PC-9 (cell line): ENCODE measurements at regions not wholly inside any gene's neighbourhood (a gene's known extent, or its start where the extent isn't known, plus 50 kb on each side); places are given as distances from the start of the nearest gene placed in this dataset.

Source experiments
- BruUV-seq: library from RNA; stranded (reverse); fragments of 400-500 nt; replicated peaks from 2 replicates; lab custom pipeline; 2021; lab: Mats Ljungman, UMichigan
- CTCF ChIA-PET: fragments of 300-600 bp; sonication (Branson Sonifier 250); formaldehyde crosslinking; loops from one replicate; lab custom pipeline; 2022; ENCODE audit warnings: antibody characterized with exemption; lab: Charles Lee
- POLR2A ChIA-PET: fragments of 300-600 bp; sonication (Branson Sonifier 250); formaldehyde crosslinking; loops from one replicate; lab custom pipeline; 2022; ENCODE audit warnings: antibody characterized with exemption; ENCODE audit not compliant: unreplicated experiment; lab: Charles Lee
- DNase-seq, 2 experiments: peaks; one replicate each; pipeline versions ENCODE4 v3.0.0 to v3.0.0-alpha.2; 2015 to 2022; ENCODE audit warnings: mixed read lengths in 1 of 2
- H2AFZ ChIP-seq: fragments of 200-600 bp; sonication (generic); 2 replicates; pipeline ENCODE4 v1.8.1; 2017; ENCODE audit warnings: antibody characterized with exemption
- H3F3A ChIP-seq: fragments of 200-600 bp; sonication (generic); 2 replicates; pipeline ENCODE4 v1.8.1; 2017; ENCODE audit warnings: antibody characterized with exemption, mild to moderate bottlenecking, low read depth; ENCODE audit not compliant: insufficient read depth
- H3K27ac ChIP-seq: fragments of 200-600 bp; sonication (generic); 2 replicates; pipeline ENCODE4 v1.6.1; 2016; ENCODE audit warnings: mixed run types
- H3K27me3 ChIP-seq: fragments of 200-600 bp; sonication (generic); 2 replicates; pipeline ENCODE4 v1.6.1; 2016; ENCODE audit warnings: low read depth, mixed run types; ENCODE audit not compliant: insufficient read depth
- H3K36me3 ChIP-seq: fragments of 200-600 bp; sonication (generic); 2 replicates; pipeline ENCODE4 v1.6.1; 2016; ENCODE audit warnings: low read depth, mixed run types
- H3K4me1 ChIP-seq: fragments of 200-600 bp; sonication (generic); replicated peaks from 2 replicates; pipeline ENCODE4 v1.6.1; 2016; ENCODE audit warnings: mixed run types; ENCODE audit not compliant: insufficient read depth
- H3K4me2 ChIP-seq: fragments of 200-600 bp; sonication (generic); 2 replicates; pipeline ENCODE4 v1.6.1; 2017; ENCODE audit warnings: mixed run types
- H3K4me3 ChIP-seq: fragments of 200-600 bp; sonication (generic); 2 replicates; pipeline ENCODE4 v1.6.1; 2016; ENCODE audit warnings: mixed run types
- H3K79me2 ChIP-seq: fragments of 200-600 bp; sonication (generic); 2 replicates; pipeline ENCODE4 v1.6.1; 2017; ENCODE audit warnings: low read depth, mixed run types
- H3K9me2 ChIP-seq: fragments of 200-600 bp; sonication (generic); 2 replicates; pipeline ENCODE4 v1.8.1; 2017; ENCODE audit warnings: mild to moderate bottlenecking; ENCODE audit not compliant: insufficient read depth
- H3K9me3 ChIP-seq: fragments of 200-600 bp; sonication (generic); 2 replicates; pipeline ENCODE4 v1.8.1; 2016; ENCODE audit warnings: low read depth; ENCODE audit not compliant: insufficient read depth
- H4K20me1 ChIP-seq: fragments of 200-600 bp; sonication (generic); 2 replicates; pipeline ENCODE4 v1.8.1; 2017; ENCODE audit not compliant: insufficient read depth
- EZH2 ChIP-seq: fragments of 200-600 bp; sonication (generic); IDR thresholded peaks from 2 replicates; pipeline ENCODE4 v1.8.0; 2017; ENCODE audit warnings: antibody characterized with exemption, low read depth
- intact Hi-C: fragments of 100-400 bp; cut with micrococcal nuclease; formaldehyde crosslinking; loops from one replicate; pipeline ENCODE4 v1.10.0; 2022; ENCODE audit not compliant: unreplicated experiment
- TF ChIP-seq, protein P1 (sequence below): fragments of 200-600 bp; sonication (generic); conservative IDR thresholded peaks from 2 replicates; pipeline ENCODE4 v1.6.1; 2017; ENCODE audit warnings: mixed run types, antibody characterized with exemption, mild to moderate bottlenecking, moderate library complexity

DNA sequence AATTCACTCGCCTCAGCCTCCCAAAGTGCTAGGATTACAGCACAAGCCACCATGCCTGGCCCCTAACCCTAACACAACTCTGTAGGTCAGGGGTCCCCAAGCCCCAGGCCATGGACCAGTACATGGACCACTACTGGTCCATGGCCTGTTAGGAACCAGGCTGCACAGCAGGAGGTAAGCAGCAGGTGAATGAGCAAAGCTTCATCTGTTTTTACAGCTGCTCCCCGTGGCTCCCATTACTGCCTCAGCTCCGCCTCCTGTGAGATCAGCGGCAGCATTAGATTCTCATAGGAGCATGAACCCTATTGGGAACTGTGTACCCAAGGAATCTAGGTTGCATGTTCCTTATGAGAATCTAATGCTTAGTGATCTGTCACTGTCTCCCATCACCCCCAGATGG is 201.7 kb downstream of the NRP2 start:
- no peaks in the 10 kb centered on the region for H3K9me3 ChIP-seq
- no peaks in the 10 kb centered on the region for H3F3A ChIP-seq
- DNase-seq, result no peak
- H3K27ac ChIP-seq, result no peak overlapping the region
- H2AFZ ChIP-seq, result no peak overlapping the region
- POLR2A ChIA-PET, result no interaction called here
- CTCF ChIA-PET, result no interaction called here
- BruUV-seq, result no TSS peak
- no peaks in the 10 kb centered on the region for H3K9me2 ChIP-seq
- H3K4me3 ChIP-seq, result no peak overlapping the region
- no peaks in the 10 kb centered on the region for H3K27me3 ChIP-seq
- TF ChIP-seq EZH2, result no peak
- TF ChIP-seq, protein P1, sequence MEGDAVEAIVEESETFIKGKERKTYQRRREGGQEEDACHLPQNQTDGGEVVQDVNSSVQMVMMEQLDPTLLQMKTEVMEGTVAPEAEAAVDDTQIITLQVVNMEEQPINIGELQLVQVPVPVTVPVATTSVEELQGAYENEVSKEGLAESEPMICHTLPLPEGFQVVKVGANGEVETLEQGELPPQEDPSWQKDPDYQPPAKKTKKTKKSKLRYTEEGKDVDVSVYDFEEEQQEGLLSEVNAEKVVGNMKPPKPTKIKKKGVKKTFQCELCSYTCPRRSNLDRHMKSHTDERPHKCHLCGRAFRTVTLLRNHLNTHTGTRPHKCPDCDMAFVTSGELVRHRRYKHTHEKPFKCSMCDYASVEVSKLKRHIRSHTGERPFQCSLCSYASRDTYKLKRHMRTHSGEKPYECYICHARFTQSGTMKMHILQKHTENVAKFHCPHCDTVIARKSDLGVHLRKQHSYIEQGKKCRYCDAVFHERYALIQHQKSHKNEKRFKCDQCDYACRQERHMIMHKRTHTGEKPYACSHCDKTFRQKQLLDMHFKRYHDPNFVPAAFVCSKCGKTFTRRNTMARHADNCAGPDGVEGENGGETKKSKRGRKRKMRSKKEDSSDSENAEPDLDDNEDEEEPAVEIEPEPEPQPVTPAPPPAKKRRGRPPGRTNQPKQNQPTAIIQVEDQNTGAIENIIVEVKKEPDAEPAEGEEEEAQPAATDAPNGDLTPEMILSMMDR, result no peak
- no peaks in the 10 kb centered on the region for H3K36me3 ChIP-seq
- no peaks in the 10 kb centered on the region for H3K4me1 ChIP-seq
- H4K20me1 ChIP-seq, result no peaks in the 10 kb centered on the region
- no peaks in the 10 kb centered on the region for H3K79me2 ChIP-seq
- intact Hi-C loops, result loop anchor here (2.0 kb wide), 2 partner anchors 117 to 203 kb away; no protein-coding TSS in a partner anchor
- no peak overlapping the region for H3K4me2 ChIP-seq

DNA sequence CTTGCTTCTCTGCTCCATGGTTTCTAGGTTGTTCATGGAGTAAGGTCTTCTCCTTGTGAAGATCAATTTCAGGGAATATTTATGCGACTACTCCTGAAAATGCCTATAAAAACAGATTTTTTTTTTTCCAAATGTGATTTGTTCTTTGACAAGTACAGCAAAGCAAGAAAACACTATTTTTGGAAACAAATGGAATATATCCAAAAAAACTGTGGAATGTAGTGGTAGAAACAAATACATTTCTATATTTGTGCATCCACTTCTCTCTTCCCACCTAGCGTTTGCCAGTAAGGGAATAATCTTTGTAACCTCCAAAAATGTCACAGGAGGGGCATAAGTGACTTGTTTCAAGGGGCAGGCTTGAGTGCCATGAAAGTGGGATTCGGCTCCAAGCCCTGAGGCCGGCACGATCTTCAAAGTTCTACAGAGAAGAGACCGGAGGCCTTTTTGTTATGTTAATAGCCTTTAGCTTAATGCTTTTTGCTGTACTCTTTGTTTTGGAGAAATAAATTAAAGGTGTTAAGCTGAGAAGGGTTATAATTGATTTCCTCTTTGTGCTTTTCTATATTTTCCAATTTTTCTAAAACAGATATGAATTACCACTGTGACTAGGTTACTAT is 200.6 kb downstream of the NRP2 start:
- Histone ChIP-seq H3K27ac (no peak overlapping the region), H4K20me1 (no peaks in the 10 kb centered on the region), H3K4me3 (no peak overlapping the region), H3F3A (no peaks in the 10 kb centered on the region), H3K27me3 (no peaks in the 10 kb centered on the region), H3K4me1 (no peaks in the 10 kb centered on the region), H3K36me3 (no peaks in the 10 kb centered on the region), H3K79me2 (no peaks in the 10 kb centered on the region), H3K9me3 (no peaks in the 10 kb centered on the region), H3K9me2 (no peaks in the 10 kb centered on the region), H3K4me2 (no peak overlapping the region), H2AFZ (no peak overlapping the region)
- TF ChIP-seq, protein P1, result no peak
- TF ChIP-seq EZH2, result no peak
- ChIA-PET CTCF (no interaction called here), POLR2A (no interaction called here)
- DNase-seq, result no peak
- BruUV-seq, result no TSS peak
- intact Hi-C loops, result no loop called here

DNA sequence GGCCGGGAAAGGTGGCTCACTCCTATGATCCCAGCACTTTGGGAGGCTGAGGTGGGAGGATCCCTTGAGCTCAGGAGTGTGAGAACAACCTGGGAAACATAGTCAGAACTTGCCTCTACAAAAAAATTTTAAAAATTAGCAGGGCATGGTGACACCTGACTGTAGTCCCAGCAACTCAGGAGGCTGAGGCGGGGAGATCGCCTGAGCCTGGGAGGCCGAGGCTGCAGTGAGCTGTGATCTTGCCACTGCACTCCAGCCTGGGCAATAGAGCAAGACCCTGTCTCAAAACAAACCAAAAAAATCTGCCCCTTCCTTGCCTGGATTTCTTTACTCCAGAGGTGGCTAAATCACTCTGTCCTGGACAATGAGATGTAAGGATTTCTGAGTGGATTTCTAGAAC is 197.7 kb downstream of the NRP2 start:
- Histone ChIP-seq H3K4me1 (no peaks in the 10 kb centered on the region), H3K9me3 (no peaks in the 10 kb centered on the region), H3F3A (no peaks in the 10 kb centered on the region), H3K9me2 (no peaks in the 10 kb centered on the region), H3K27me3 (no peaks in the 10 kb centered on the region), H2AFZ (no peak overlapping the region), H4K20me1 (no peaks in the 10 kb centered on the region), H3K4me2 (no peak overlapping the region), H3K4me3 (no peak overlapping the region), H3K36me3 (no peaks in the 10 kb centered on the region), H3K27ac (no peak overlapping the region), H3K79me2 (no peaks in the 10 kb centered on the region)
- POLR2A ChIA-PET, result no interaction called here
- DNase-seq, result no peak
- TF ChIP-seq, protein P1, result no peak
- no peak for TF ChIP-seq EZH2
- BruUV-seq, result no TSS peak
- CTCF ChIA-PET, result no interaction called here
- intact Hi-C loops, result no loop called here
